ENCODE measurements at regions not wholly inside any gene's neighbourhood (a gene's known extent, or its start where the extent isn't known, plus 50 kb on each side); places are given as distances from the start of the nearest gene placed in this dataset.

GRCh38 chr14:95786566-95786965 lies 72.6 kb upstream of the TCL1A start:
- intact Hi-C loops (cut with DNase I; ENCODE audit: low total_unique reads) = no loop called here
- Histone ChIP-seq H3K4me1 (no peaks in the 10 kb centered on the region), H3K27me3 (no peaks in the 10 kb centered on the region), H3K9me3 (no peaks in the 10 kb centered on the region), H3K4me3 (no peak overlapping the region), H3K27ac (no peak overlapping the region), H3K36me3 (ENCODE audit: low read depth, missing control alignments) (no peaks in the 10 kb centered on the region)
- no peak for DNase-seq
- TF ChIP-seq CTCF (IDR thresholded peaks at IDR 0.05) (no peak), POLR2A (IDR thresholded peaks at IDR 0.05) (no peak)
- WGBS, 2 donors = 68 to 79% methylated on average over 8 of the region's 8 CpGs

GRCh38 chr14:95784137-95784536 lies 70.2 kb upstream of the TCL1A start:
- Histone ChIP-seq H3K4me1 (no peaks in the 10 kb centered on the region), H3K27ac (no peak overlapping the region), H3K36me3 (ENCODE audit: low read depth, missing control alignments) (no peaks in the 10 kb centered on the region), H3K4me3 (no peak overlapping the region), H3K9me3 (no peaks in the 10 kb centered on the region), H3K27me3 (no peaks in the 10 kb centered on the region)
- intact Hi-C loops (cut with DNase I; ENCODE audit: low total_unique reads) = no loop called here
- WGBS, 2 donors = 0% methylated on average over 1 of the region's 1 CpG
- no peak for DNase-seq
- TF ChIP-seq CTCF (IDR thresholded peaks at IDR 0.05) = no peak
- TF ChIP-seq POLR2A (IDR thresholded peaks at IDR 0.05) = no peak

- intact Hi-C loops (cut with DNase I; ENCODE audit: low total_unique reads) = no loop called here
- Histone ChIP-seq H3K27ac (no peak overlapping the region), H3K36me3 (ENCODE audit: low read depth, missing control alignments) (no peaks in the 10 kb centered on the region), H3K27me3 (no peaks in the 10 kb centered on the region), H3K4me1 (no peaks in the 10 kb centered on the region), H3K4me3 (no peak overlapping the region), H3K9me3 (no peaks in the 10 kb centered on the region)
- no peak for DNase-seq
- WGBS, 2 donors = 64 to 65% methylated on average over 6 to 7 of the region's 7 CpGs
- TF ChIP-seq CTCF (IDR thresholded peaks at IDR 0.05) = no peak
- TF ChIP-seq POLR2A (IDR thresholded peaks at IDR 0.05) = no peak
These were observed 63.0 kb upstream of the TCL1A start for GRCh38 chr14:95776798-95777534.

GRCh38 chr14:95774265-95775160 lies 60.6 kb upstream of the TCL1A start:
- DNase-seq = peak; percentile 79
- no peak for TF ChIP-seq POLR2A (IDR thresholded peaks at IDR 0.05)
- TF ChIP-seq CTCF (IDR thresholded peaks at IDR 0.05) = peak; percentile 73 to 88 (median 82)

More at GRCh38 chr14:95774265-95775160, 60.6 kb upstream of the TCL1A start:
- Histone ChIP-seq H3K36me3 (ENCODE audit: low read depth, missing control alignments) (no peaks in the 10 kb centered on the region), H3K4me1 (no peaks in the 10 kb centered on the region), H3K27ac (no peak overlapping the region), H3K4me3 (no peak overlapping the region), H3K9me3 (no peaks in the 10 kb centered on the region), H3K27me3 (no peaks in the 10 kb centered on the region)
- intact Hi-C loops (cut with DNase I; ENCODE audit: low total_unique reads) = no loop called here
- 43 to 58% methylated on average over 28 of the region's 28 CpGs for WGBS, 2 donors

Data from testis (tissue), 2 donors.